ENCODE measurements at regions not wholly inside any gene's neighbourhood (a gene's known extent, or its start where the extent isn't known, plus 50 kb on each side); places are given as distances from the start of the nearest gene placed in this dataset.

DNA sequence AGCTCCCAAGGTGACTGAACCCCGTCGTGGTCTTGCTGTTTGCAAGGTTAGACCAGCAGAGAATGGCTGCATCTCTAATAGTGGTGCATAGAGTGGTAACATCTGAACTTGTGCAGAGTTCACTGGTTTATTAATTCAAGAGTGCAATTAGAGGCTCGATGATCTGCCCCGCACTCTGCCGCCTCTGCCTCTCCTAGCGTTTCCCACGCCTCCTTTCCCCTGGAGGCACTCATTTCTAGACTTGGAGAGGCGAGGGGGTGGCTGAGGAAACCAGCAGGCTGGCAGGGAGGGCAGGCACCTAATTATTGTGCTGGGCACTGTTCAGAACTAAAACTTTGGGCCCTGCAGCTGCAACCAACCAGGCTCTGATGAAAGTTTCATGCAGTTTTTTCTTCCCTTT is 363.5 kb upstream of the EEF2KMT start:
- no peak overlapping the region for H3K4me3 ChIP-seq (ENCODE audit: low read depth, low read length)
- TF ChIP-seq, protein P1, sequence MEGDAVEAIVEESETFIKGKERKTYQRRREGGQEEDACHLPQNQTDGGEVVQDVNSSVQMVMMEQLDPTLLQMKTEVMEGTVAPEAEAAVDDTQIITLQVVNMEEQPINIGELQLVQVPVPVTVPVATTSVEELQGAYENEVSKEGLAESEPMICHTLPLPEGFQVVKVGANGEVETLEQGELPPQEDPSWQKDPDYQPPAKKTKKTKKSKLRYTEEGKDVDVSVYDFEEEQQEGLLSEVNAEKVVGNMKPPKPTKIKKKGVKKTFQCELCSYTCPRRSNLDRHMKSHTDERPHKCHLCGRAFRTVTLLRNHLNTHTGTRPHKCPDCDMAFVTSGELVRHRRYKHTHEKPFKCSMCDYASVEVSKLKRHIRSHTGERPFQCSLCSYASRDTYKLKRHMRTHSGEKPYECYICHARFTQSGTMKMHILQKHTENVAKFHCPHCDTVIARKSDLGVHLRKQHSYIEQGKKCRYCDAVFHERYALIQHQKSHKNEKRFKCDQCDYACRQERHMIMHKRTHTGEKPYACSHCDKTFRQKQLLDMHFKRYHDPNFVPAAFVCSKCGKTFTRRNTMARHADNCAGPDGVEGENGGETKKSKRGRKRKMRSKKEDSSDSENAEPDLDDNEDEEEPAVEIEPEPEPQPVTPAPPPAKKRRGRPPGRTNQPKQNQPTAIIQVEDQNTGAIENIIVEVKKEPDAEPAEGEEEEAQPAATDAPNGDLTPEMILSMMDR (IDR thresholded peaks at IDR 0.05; ENCODE audit: insufficient read depth, low read length, missing control alignments) = no peak
- DNase-seq (ENCODE audit: low read depth, low spot score) = no peak
- CTCF ChIA-PET = no interaction called here
- POLR2A ChIA-PET = no interaction called here

DNA sequence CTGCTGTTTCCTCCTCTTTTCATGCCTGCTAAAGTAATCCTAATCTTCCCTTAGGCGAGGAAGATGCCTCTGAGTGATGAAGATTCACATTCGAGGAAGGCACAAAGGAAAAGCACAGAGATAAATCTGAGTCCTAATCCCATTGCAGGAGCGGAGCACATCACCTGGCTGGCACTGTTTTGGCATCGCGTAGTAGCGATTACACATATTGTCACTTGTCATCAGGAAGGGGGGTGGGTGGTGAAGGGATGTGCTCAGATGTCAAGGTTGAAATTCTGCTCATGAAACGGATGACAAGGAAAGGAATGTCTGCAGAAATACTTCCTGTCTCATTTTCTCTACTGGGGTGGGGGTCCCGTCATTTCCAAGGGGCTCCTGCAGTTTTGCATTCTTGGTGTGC is 363.1 kb upstream of the EEF2KMT start:
- TF ChIP-seq, protein P1 (IDR thresholded peaks at IDR 0.05; ENCODE audit: insufficient read depth, low read length, missing control alignments) = no peak
- H3K4me3 ChIP-seq (ENCODE audit: low read depth, low read length) = no peak overlapping the region
- ChIA-PET CTCF (no interaction called here), POLR2A (no interaction called here)
- DNase-seq (ENCODE audit: low read depth, low spot score) = no peak

DNA sequence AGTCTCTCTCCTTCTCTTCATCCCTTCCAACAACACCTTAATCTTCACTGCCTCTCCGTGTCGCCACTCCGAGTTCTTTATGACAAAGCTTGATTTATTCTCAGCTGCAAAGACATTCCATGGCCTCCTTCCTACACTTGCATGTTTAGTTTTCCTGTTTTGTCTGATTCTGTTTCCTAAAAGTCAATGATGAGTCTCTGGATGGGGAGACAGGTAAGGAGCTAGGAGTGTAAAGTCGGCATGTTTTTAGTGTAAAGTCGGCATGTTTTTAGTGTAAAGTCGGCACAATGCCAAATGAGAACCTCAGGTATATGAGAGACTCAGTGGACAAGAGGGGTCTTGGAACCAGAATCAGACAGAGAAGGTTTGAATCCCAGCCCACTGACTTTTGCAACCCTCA is 362.3 kb upstream of the EEF2KMT start:
- DNase-seq (ENCODE audit: low read depth, low spot score) = no peak
- no peak overlapping the region for H3K4me3 ChIP-seq (ENCODE audit: low read depth, low read length)
- TF ChIP-seq, protein P1 (IDR thresholded peaks at IDR 0.05; ENCODE audit: insufficient read depth, low read length, missing control alignments) = no peak
- CTCF ChIA-PET = no interaction called here
- POLR2A ChIA-PET = no interaction called here

DNA sequence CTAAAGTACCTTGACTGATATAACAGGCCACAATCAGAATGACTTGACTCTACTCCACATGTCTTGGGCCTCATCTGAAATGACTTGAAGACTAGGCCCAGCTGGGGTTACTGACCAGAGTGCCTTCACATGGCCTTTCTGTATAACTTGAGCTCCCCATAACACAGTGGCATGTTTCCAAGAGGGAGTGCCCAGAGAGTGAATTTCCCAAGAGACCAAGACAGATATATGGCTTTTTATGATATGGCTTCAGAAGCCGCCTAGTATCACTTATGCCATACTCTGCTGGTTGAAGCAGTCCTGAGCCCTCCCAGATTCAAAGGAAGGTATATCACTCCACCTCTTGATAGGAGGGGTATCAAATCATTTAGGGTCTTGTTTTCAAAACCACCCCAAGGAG is 357.5 kb upstream of the EEF2KMT start:
- POLR2A ChIA-PET = no interaction called here
- no peak overlapping the region for H3K4me3 ChIP-seq (ENCODE audit: low read depth, low read length)
- CTCF ChIA-PET = no interaction called here
- TF ChIP-seq, protein P1 (IDR thresholded peaks at IDR 0.05; ENCODE audit: insufficient read depth, low read length, missing control alignments) = no peak
- DNase-seq (ENCODE audit: low read depth, low spot score) = no peak

DNA sequence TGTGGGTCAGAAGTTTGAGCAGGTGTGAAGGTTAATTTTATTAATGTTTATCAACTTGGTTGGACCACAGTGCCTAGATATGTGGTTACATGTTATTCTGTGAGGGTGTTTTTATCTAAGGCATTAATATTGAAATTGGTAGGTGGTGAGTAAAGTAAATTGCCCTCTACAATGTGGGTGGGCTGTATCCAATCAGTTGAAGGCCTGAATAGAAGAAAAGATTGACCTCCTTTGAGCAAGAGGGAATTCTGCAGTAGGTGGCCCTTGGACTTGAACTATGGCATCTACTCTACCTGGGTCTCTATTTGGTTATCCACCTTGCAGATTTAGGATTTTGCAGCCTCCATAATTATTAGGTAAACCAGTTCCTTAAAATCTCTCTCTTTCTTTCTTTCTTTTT is 356.8 kb upstream of the EEF2KMT start:
- TF ChIP-seq, protein P1 (IDR thresholded peaks at IDR 0.05; ENCODE audit: insufficient read depth, low read length, missing control alignments) = no peak
- CTCF ChIA-PET = no interaction called here

DNA sequence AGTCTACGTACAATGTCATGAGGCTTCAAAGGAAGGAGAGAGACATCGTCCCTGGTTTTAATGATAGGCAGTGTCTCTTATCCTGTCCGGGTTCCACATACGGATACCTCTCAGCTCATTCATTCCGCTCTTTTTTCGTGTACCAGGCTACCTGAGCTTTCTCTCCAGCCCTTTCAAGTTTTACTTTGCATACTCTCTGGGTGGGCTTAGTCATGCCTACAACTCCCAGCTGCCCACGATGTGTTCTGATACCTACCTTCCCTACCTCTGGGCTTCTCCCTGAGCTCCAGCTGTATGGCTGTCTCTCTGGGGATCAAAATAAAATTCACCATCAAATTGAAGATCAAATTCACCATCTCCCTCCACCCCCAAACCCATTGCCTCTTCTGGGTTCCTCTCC is 354.0 kb upstream of the EEF2KMT start:
- TF ChIP-seq, protein P1 (IDR thresholded peaks at IDR 0.05; ENCODE audit: insufficient read depth, low read length, missing control alignments) = no peak
- POLR2A ChIA-PET = no interaction called here
- CTCF ChIA-PET = no interaction called here
- no peak for DNase-seq (ENCODE audit: low read depth, low spot score)
- no peak overlapping the region for H3K4me3 ChIP-seq (ENCODE audit: low read depth, low read length)

More for the DNA sequence above, 356.8 kb upstream of the EEF2KMT start:
- no peak for DNase-seq (ENCODE audit: low read depth, low spot score)
- H3K4me3 ChIP-seq (ENCODE audit: low read depth, low read length) = no peak overlapping the region
- POLR2A ChIA-PET = no interaction called here

Data from AG04449 (cell line).